GM19467 (cell line): ENCODE measurements at regions not wholly inside any gene's neighbourhood (a gene's known extent, or its start where the extent isn't known, plus 50 kb on each side); places are given as distances from the start of the nearest gene placed in this dataset.
"Not testable (repeated sequence)": the region's sequence is repeated elsewhere in the genome, so short reads cannot be mapped to it uniquely, and the experiment has no call there.

Source experiments
- ATAC-seq: cut with Tn5 transposase; IDR thresholded peaks from one replicate; pipeline ENCODE4 v1.9.1; 2021; ENCODE audit warnings: mild to moderate bottlenecking, moderate library complexity; ENCODE audit not compliant: unreplicated experiment

DNA sequence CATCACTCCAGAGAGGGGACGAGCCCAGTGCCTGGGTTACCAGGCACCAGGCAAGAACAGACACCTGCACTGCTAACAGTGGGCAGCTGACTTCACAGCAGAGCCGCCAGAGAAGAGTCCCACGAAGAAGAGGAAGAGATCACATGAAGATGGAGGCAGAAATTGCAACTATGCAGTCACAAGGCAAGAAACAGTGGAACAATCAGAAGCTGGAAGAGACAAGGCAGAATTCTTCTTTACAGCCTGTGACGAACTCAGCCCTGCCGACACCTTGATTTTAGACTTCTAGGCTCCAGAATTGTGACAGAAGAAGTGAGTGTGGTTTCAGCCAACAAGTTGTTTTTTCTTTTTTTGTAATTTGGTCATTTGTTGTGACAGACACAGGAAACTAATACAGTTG, 59.2 kb downstream of the IL12A start:
- no peak for ATAC-seq

- no peak for ATAC-seq
Observed at GRCh38 chr3:160049038-160049437, 60.4 kb downstream of the IL12A start.

- no peak for ATAC-seq
Observed at GRCh38 chr3:160049565-160049964, 60.9 kb downstream of the IL12A start.

GRCh38 chr3:160049988-160050387, 61.4 kb downstream of the IL12A start:
- ATAC-seq, result no peak

DNA sequence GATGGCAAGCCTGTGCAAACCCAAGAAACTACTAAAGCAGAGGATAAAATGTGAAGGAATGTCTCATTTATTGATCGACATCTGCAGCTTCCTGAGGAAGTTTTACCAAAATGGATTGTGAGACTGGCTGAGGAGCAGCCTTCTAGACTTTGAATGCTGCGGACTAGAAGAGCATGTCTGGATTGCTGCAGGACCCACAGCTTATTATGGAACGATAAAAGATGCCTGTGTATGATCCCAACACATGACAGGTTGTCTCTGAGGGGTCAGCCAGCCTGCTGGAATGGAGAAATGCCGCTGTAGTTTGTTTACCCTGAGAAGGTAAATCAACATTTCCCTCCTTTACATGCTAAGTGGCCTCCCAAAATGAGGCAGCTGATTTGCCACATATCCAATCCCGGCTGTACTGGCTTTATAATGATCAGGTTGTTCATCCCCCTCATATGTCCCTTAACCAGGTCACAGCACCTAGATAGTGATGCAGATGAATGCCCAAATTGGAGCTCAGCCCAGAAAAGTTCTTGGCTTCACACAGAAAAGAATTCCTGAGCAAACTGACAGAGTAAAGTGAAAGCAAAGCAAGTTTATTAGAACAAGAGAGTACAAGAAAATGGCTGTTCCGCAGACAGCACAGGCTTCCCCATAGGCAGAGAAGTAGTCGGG, 63.9 kb downstream of the IL12A start:
- ATAC-seq, result no peak

DNA sequence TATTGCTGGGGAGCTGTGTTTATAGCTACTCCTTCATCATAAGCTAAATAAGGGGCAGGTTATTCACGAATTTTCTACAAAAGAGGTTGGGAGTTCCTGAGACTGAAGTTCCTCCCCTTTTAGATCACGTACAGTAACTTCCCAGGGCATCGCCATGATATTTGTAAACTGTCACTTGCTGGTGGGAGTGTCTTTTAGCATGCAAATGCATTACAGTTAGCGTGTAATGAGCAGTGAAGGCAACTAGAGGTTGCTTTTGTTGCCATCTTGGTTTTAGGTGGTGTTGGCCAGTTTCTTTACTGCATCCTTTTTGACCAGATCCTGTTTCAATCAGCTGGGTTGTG, 64.4 kb downstream of the IL12A start:
- ATAC-seq, result no peak

DNA sequence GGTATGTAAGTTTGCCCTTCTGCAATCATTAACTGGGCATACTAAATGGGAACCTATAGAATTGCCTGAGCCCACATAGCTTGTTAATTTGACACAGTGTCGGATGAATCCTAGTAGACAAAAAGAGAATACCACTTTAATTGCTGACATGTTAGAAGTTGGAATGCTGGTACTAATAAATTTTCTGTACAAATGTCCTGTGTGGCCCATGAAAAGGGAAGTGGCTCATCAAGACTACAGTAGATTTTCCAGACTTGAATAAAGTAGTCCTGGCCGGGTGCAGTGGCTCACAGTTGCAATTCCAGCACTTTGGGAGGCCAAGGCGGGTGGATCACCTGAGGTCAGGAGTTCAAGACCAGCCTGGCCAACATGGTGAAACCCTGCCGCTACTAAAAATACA, 66.2 kb downstream of the IL12A start:
- not testable (repeated sequence) for ATAC-seq

DNA sequence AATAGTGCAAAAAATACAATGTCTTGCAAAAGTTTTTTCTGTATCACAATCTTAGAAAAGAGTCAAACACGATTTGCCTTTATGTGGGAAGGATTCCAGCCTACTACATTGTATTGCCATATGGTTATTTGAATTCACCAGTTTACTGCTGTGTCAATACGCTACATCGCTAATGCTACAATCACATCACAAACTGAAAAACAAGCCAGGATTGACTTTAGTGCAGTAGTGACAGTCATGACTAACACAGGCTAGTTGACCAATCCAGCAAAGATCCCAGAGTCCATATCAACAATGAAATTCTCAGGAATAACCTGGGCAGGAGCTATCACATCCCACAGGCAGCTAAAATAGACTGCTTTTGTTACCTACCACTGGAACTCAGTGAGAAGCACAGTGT, 67.0 kb downstream of the IL12A start:
- no peak for ATAC-seq

DNA sequence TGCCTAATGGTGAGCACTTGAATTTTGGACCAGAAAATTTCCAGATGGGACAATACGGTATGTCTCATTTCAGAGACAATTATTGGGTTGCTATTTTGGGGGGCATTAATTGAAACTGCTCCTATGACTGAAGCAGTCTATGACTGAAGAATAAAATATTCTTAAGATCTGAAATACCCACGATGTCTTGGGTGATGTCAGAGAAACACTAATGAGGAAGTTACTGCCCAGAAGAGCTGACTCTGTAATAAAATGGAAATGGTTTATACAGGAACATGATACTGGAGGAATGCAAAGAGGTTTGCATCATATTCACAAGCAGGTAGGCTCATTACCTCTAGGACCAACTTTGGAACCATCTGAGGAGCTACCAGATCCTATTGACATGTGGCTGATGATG, 68.7 kb downstream of the IL12A start:
- ATAC-seq, result no peak

DNA sequence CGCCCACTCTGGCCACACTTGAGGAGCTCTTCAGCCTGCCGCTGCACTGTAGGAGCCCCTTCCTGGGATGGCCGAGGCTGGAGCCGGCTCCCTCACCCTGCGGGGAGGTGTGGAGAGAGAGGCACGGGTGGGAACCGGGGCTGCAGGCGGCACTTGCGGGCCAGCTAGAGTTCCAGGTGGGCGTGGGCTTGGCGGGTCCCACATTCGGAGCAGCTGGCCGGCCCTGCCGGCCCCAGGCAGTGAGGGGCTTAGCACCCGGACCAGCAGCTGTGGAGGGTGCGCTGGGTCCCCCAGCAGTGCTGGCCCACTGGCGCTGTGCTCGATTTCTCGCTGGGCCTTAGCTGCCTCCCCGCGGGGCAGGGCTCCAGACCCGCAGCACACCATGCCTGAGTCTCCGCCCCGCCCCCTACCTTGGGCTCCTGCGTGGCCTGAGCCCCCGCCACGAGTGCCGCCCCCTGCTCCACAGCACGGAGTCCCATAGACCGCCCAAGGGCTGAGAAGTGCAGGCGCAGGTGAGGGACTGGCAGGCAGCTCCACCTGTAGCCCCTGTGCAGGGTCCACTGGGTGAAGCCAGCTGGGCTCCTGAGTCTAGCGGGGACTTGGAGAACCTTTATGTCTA, 71.9 kb downstream of the IL12A start:
- no peak for ATAC-seq

- ATAC-seq, result no peak
Observed at GRCh38 chr3:160061525-160061924, 72.9 kb downstream of the IL12A start.

GRCh38 chr3:160065282-160065681, 76.6 kb downstream of the IL12A start:
- ATAC-seq, result no peak

DNA sequence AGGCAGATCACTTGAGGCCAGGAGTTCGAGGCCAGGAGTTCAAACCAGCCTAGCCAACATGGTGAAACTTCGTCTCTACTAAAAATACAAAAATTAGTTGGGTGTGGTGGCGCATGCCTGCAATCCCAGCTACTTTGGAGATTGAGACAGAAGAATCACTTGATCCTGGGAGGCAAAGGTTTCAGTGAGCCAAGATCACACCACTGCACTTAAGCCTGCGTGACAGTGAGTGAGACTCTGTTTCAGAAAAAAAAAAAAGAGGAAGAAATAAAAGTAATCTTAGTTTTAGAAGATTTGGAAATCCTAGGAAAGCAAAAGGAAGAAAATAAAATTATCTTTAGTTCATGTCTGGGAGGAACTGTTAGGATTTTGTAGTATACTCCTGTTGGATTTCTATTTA, 77.2 kb downstream of the IL12A start:
- ATAC-seq, result no peak

DNA sequence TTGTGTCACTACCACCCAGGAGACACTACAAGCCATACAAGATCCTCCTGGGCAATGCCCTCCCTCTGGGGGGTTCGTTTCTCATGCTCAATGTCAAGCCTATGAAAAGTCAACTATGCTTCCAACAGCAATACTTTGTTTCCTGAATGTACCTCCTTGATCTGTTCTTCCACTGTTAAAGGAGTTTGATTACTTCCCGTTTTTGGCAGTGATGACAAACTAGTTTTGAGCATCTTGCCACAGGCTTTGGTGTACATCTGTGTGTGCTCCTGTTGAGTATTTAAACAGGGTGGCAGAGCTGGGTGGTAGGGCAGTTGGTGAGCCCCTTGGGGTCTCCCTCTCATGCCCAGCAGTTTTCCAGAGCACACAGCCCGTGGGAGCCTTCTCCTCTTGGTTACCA, 81.4 kb downstream of the IL12A start:
- no peak for ATAC-seq

GRCh38 chr3:160076519-160076918, 87.9 kb downstream of the IL12A start:
- no peak for ATAC-seq

DNA sequence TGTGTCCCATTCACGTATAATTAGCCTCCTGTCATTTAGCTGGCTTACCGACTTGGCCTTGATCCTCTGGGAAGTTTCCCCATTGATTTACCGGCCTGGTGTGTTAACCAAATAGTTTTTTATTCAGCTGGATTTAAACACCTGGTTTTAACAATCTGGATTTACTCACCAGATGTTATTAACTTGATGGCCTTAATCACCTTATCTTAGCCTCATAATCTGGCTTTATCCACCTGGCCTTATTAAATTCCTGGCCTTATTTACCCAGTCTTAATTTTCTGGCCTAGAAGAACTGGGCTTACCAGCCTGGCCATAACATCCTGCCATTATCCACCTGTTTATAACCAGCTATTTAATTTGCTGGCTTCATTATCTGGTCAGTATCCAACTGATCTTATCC, 89.9 kb downstream of the IL12A start:
- no peak for ATAC-seq

GRCh38 chr3:160081958-160082533, 93.4 kb downstream of the IL12A start:
- no peak for ATAC-seq

DNA sequence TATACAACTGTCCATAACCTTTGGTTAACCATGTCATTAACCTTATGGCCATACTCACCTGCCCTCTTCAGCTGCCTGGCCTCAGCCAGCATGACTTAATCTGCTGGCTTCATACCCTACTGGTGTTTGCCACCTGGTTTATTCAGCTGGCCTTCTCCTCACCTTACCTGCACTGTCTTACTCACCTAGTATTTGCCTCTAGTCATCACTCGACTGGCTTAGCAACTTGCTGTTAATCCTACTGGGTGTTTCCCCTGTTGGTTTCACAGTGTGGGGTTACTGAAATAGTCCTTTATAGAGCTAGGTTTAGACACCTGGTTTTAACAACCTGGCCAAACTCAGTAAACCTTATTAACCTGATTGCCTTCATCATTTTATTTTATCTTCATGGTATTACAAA, 96.4 kb downstream of the IL12A start:
- ATAC-seq, result no peak

DNA sequence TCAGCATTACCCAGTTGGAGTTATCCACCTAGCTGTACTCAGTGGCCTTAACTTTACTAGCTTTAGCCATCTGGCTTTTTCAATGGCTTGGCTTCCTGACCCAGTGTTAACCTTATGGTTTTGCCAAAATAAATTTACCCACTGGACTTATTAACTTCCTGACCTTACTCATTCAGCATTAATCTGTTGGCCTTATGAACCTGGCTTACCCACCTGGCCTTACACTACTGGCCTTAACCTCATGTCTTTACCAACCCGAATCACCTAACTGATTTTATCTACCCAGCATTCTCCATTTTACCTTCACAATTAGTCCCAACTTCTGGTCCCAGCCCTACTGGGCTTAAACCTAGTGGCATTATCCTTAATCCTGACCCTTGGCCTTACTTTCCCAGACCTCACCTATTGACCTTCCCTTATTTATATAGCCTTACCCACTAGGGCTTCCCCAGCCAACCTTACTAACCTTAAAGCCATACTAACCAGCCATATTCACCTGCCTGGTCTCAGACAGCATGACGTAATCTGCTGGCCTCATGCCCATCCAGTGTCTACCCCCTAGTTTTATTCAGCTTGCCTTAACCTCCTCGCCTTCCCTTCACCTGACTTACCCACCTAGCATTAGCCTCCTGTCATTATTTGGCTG, 100.0 kb downstream of the IL12A start:
- ATAC-seq, result no peak

- ATAC-seq, result no peak
Observed at GRCh38 chr3:160090653-160091052, 102.0 kb downstream of the IL12A start.

- ATAC-seq, result no peak
Observed at GRCh38 chr3:160091441-160091840, 102.8 kb downstream of the IL12A start.

DNA sequence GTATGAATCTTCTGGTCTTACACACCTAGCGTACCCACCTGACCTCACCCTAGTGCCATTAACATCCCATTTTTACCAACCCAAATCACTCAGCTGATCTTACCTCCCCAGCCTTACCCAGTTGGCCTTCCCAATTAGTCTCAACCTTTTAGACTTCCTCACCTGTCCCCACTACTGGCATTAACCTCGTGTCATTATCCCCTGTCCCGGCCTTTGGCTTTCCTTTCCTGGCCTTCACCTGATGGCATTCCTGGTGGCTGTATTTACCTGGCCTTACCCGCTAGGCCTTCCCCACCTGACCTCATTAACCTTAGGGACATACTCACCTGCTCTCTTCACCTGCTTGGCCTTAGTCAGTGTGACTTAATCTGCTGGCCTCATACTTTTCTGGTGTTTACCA, 104.1 kb downstream of the IL12A start:
- no peak for ATAC-seq
